ENCODE measurements at regions not wholly inside any gene's neighbourhood (a gene's known extent, or its start where the extent isn't known, plus 50 kb on each side); places are given as distances from the start of the nearest gene placed in this dataset.
"Not testable (repeated sequence)": the region's sequence is repeated elsewhere in the genome, so short reads cannot be mapped to it uniquely, and the experiment has no call there.

- intact Hi-C loops (cut with DNase I; ENCODE audit: low total_unique reads): not testable (repeated sequence)
These were observed 69.5 kb downstream of the MDH2 start for GRCh38 chr7:76117306-76117991.

DNA sequence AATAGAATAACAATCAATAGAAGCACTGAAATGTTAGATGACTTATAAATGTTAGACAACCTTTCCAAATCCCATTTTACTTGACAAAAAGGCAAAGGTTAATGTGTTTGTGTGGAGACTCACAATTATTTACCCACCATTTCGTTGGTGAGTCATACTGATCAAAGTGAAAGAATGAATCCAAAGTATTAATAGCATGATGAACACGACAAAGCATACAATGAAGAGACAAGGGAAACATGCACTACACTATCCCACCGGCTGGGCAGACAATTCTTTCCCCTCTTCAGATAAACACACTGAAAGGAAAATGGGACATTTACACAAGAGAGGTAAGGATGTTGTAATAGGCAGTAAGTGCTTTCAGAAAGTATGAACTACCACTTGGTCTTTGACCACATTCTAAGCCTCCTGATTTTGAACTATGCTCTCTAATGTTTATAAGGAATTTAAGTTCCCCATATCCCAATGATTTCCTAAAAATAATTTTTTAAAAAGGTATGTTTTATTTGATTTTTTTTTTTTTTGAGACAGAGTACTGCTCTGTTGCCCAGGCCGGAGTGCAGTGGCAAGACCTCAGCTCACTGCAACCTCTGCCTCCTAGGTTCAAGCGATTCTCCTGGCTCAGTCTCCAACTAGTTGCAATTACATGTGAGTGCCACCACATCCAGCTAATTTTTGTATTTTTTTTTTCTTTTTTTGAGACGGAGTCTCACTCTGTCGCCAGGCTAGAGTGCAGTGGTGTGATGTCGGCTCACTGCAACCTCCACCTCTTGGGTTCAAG, 70.5 kb downstream of the MDH2 start:
- H3K27me3 ChIP-seq; DNase-seq; H3K27ac ChIP-seq; H3K9me3 ChIP-seq; intact Hi-C loops (cut with DNase I; ENCODE audit: low total_unique reads); H3K4me3 ChIP-seq; H3K4me1 ChIP-seq; H3K36me3 ChIP-seq (ENCODE audit: low read depth, missing control alignments): not testable (repeated sequence)
- WGBS, 2 donors: 84 to 94% methylated on average over 8 of the region's 8 CpGs

More at GRCh38 chr7:76117306-76117991, 69.5 kb downstream of the MDH2 start:
- not testable (repeated sequence) for H3K4me3 ChIP-seq; H3K9me3 ChIP-seq; H3K27ac ChIP-seq; H3K36me3 ChIP-seq (ENCODE audit: low read depth, missing control alignments); H3K27me3 ChIP-seq; DNase-seq; H3K4me1 ChIP-seq
- WGBS, 2 donors: 84 to 87% methylated on average over 5 of the region's 5 CpGs

GRCh38 chr7:76121044-76121443, 73.1 kb downstream of the MDH2 start:
- intact Hi-C loops (cut with DNase I; ENCODE audit: low total_unique reads): no loop called here

DNA sequence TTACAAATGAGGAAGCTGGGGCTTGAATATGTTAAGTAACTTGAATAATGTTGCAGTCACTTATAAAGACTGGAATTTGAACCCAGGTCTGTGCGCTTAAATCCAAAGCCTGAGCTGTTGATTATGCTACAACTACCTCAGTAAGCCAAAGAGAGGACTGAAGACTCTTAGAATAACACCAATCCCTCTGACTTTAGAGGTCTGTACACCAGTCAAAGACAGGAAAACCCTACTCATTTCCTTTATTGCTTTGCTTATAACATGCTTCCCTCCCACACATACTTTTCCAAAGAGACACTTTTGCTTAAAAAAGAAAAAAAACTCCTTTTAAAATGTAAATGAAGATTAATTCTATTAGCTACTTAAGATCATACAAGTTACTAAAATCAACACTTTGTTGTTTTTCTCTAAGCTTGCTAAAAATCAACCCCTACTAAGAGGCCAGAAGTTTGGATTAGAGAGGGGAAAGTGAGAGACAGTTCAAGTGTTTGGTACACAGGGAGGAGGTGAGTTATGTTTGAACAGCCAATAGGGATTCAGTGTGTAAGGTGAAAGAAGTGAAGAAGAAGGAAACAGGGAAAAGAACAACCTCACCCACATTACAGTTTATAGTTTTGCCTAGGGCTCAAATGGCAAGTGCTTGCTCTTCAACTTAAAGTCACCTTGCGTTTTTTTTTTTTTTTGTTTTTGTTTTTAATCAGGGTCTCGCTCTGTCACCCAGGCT, 74.8 kb downstream of the MDH2 start:
- TF ChIP-seq, protein P1, sequence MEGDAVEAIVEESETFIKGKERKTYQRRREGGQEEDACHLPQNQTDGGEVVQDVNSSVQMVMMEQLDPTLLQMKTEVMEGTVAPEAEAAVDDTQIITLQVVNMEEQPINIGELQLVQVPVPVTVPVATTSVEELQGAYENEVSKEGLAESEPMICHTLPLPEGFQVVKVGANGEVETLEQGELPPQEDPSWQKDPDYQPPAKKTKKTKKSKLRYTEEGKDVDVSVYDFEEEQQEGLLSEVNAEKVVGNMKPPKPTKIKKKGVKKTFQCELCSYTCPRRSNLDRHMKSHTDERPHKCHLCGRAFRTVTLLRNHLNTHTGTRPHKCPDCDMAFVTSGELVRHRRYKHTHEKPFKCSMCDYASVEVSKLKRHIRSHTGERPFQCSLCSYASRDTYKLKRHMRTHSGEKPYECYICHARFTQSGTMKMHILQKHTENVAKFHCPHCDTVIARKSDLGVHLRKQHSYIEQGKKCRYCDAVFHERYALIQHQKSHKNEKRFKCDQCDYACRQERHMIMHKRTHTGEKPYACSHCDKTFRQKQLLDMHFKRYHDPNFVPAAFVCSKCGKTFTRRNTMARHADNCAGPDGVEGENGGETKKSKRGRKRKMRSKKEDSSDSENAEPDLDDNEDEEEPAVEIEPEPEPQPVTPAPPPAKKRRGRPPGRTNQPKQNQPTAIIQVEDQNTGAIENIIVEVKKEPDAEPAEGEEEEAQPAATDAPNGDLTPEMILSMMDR (IDR thresholded peaks at IDR 0.05): no peak
- no peak for TF ChIP-seq POLR2A (IDR thresholded peaks at IDR 0.05)
- Histone ChIP-seq H3K27ac (no peak overlapping the region), H3K4me3 (no peak overlapping the region), H3K9me3 (no peaks in the 10 kb centered on the region), H3K4me1 (no peaks in the 10 kb centered on the region), H3K36me3 (ENCODE audit: low read depth, missing control alignments) (no peaks in the 10 kb centered on the region), H3K27me3 (no peaks in the 10 kb centered on the region)
- 86 to 92% methylated on average over 3 of the region's 3 CpGs for WGBS, 2 donors
- intact Hi-C loops (cut with DNase I; ENCODE audit: low total_unique reads): no loop called here
- DNase-seq: no peak

More at GRCh38 chr7:76121044-76121443, 73.1 kb downstream of the MDH2 start:
- H3K9me3 ChIP-seq: no peaks in the 10 kb centered on the region
- H3K27me3 ChIP-seq: no peaks in the 10 kb centered on the region
- no peak overlapping the region for H3K27ac ChIP-seq
- no peak for DNase-seq
- no peak overlapping the region for H3K4me3 ChIP-seq
- WGBS, 2 donors: 77 to 85% methylated on average over 3 of the region's 3 CpGs
- TF ChIP-seq, protein P1 (IDR thresholded peaks at IDR 0.05): no peak
- TF ChIP-seq POLR2A (IDR thresholded peaks at IDR 0.05): no peak
- H3K36me3 ChIP-seq (ENCODE audit: low read depth, missing control alignments): no peaks in the 10 kb centered on the region
- H3K4me1 ChIP-seq: no peaks in the 10 kb centered on the region

DNA sequence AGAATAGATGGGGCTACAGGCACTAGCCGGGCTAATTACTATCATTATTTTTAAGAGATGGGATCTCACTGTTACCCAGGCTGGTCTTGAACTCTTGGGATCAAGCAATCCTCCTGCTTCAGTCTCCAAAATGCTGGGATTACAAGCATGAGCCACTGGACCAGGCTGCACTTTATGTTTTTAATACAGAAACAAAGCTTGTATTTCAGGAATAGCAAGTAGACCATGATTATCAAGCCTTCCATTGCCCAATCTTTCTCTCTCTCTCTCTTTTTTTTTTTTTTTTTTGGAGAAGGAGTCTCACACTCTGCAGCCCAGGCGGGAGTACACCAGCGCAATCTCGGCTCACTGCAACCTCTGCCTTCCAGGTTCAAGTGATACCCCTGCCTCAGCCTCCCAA, 75.4 kb downstream of the MDH2 start:
- no peaks in the 10 kb centered on the region for H3K9me3 ChIP-seq
- intact Hi-C loops (cut with DNase I; ENCODE audit: low total_unique reads): no loop called here
- H3K4me3 ChIP-seq: no peak overlapping the region
- no peaks in the 10 kb centered on the region for H3K36me3 ChIP-seq (ENCODE audit: low read depth, missing control alignments)
- DNase-seq: no peak
- no peak overlapping the region for H3K27ac ChIP-seq
- TF ChIP-seq, protein P1 (IDR thresholded peaks at IDR 0.05): no peak
- no peak for TF ChIP-seq POLR2A (IDR thresholded peaks at IDR 0.05)
- H3K27me3 ChIP-seq: no peaks in the 10 kb centered on the region
- H3K4me1 ChIP-seq: no peaks in the 10 kb centered on the region
- 93 to 97% methylated on average over 4 of the region's 4 CpGs for WGBS, 2 donors
